IMR-90 (cell line): ENCODE measurements at regions not wholly inside any gene's neighbourhood (a gene's known extent, or its start where the extent isn't known, plus 50 kb on each side); places are given as distances from the start of the nearest gene placed in this dataset.

ENCODE experiments used
- CTCF ChIP-seq: conservative IDR thresholded peaks from 2 replicates; pipeline ENCODE4 v1.5.1; 2012; ENCODE audit warnings: mild to moderate bottlenecking, low read depth, low read length, improper control_type of control experiment
- MAFK ChIP-seq: IDR thresholded peaks from 2 replicates; pipeline ENCODE4 v1.6.1; 2012; ENCODE audit warnings: low read depth, low read length, improper control_type of control experiment
- MXI1 ChIP-seq: IDR thresholded peaks from 2 replicates; pipeline ENCODE4 v1.6.1; 2012; ENCODE audit warnings: low read depth, mild to moderate bottlenecking, low read length, moderate library complexity, borderline replicate concordance
- POLR2A ChIP-seq: IDR thresholded peaks from 2 replicates; pipeline ENCODE4 v1.6.1; 2012; ENCODE audit warnings: mild to moderate bottlenecking, low read depth, low read length
- RAD21 ChIP-seq: IDR thresholded peaks from 2 replicates; pipeline ENCODE4 v1.6.1; 2012; ENCODE audit warnings: low read length, improper control_type of control experiment
- RCOR1 ChIP-seq: IDR thresholded peaks from 2 replicates; pipeline ENCODE4 v1.6.1; 2012; ENCODE audit warnings: mild to moderate bottlenecking, low read length, improper control_type of control experiment; ENCODE audit not compliant: insufficient replicate concordance
- RFX5 ChIP-seq: IDR thresholded peaks from 2 replicates; pipeline ENCODE4 v1.8.0; 2012; ENCODE audit warnings: low read depth, mild to moderate bottlenecking, low read length, moderate library complexity
- SMC3 ChIP-seq: fragments of 150-350 bp; IDR thresholded peaks from 2 replicates; pipeline ENCODE4 v1.6.1; 2016; ENCODE audit warnings: low read depth, mild to moderate bottlenecking, antibody characterized with exemption, low read length, moderate library complexity
- USF2 ChIP-seq: fragments of 150-350 bp; IDR thresholded peaks from 2 replicates; pipeline ENCODE4 v1.6.1; 2017; ENCODE audit warnings: mild to moderate bottlenecking, antibody characterized with exemption, low read length, low read depth

- no peak for TF ChIP-seq POLR2A
- no peak for TF ChIP-seq CTCF
- no peak for TF ChIP-seq SMC3
- TF ChIP-seq MXI1: no peak
- TF ChIP-seq MAFK: no peak
- no peak for TF ChIP-seq RAD21
- no peak for TF ChIP-seq RFX5
- TF ChIP-seq RCOR1: no peak
- TF ChIP-seq USF2: no peak
Measured at GRCh38 chr9:82212885-82213284, 224.3 kb downstream of the SPATA31D1 start.
